GM19238 (cell line): ENCODE measurements at regions not wholly inside any gene's neighbourhood (a gene's known extent, or its start where the extent isn't known, plus 50 kb on each side); places are given as distances from the start of the nearest gene placed in this dataset.
"Not testable (repeated sequence)": the region's sequence is repeated elsewhere in the genome, so short reads cannot be mapped to it uniquely, and the experiment has no call there.

Experiments
- DNase-seq: peaks from one replicate; pipeline ENCODE4 v3.0.0; 2011; ENCODE audit warnings: low spot score; ENCODE audit not compliant: insufficient read length

GRCh38 chr2:13819896-13820295 lies 812.6 kb upstream of the LRATD1 start:
- DNase-seq = no peak

GRCh38 chr2:13821255-13821880 lies 811.1 kb upstream of the LRATD1 start:
- DNase-seq = no peak

GRCh38 chr2:13822365-13822764 lies 810.2 kb upstream of the LRATD1 start:
- DNase-seq = no peak

GRCh38 chr2:13826314-13826853 lies 806.1 kb upstream of the LRATD1 start:
- DNase-seq = no peak

- no peak for DNase-seq
These were observed 773.9 kb upstream of the LRATD1 start for GRCh38 chr2:13858626-13859025.

- not testable (repeated sequence) for DNase-seq
These were observed 764.2 kb upstream of the LRATD1 start for GRCh38 chr2:13868275-13868674.

GRCh38 chr2:13876491-13877037 lies 756.0 kb upstream of the LRATD1 start:
- no peak for DNase-seq

GRCh38 chr2:13877571-13877970 lies 754.9 kb upstream of the LRATD1 start:
- no peak for DNase-seq

- DNase-seq = no peak
These were observed 748.1 kb upstream of the LRATD1 start for GRCh38 chr2:13884291-13884976.

GRCh38 chr2:13901526-13901925 lies 731.0 kb upstream of the LRATD1 start:
- DNase-seq = no peak

GRCh38 chr2:13905831-13906230 lies 726.7 kb upstream of the LRATD1 start:
- no peak for DNase-seq

GRCh38 chr2:13916066-13916465 lies 716.5 kb upstream of the LRATD1 start:
- DNase-seq = no peak

- DNase-seq = no peak
These were observed 714.6 kb upstream of the LRATD1 start for GRCh38 chr2:13917958-13918357.

GRCh38 chr2:13919981-13920382 lies 712.5 kb upstream of the LRATD1 start:
- no peak for DNase-seq

GRCh38 chr2:13921245-13921644 lies 711.3 kb upstream of the LRATD1 start:
- DNase-seq = no peak

GRCh38 chr2:13923823-13924222 lies 708.7 kb upstream of the LRATD1 start:
- no peak for DNase-seq

GRCh38 chr2:13942111-13942510 lies 690.4 kb upstream of the LRATD1 start:
- DNase-seq = no peak

GRCh38 chr2:13950761-13951160 lies 681.8 kb upstream of the LRATD1 start:
- no peak for DNase-seq

- no peak for DNase-seq
These were observed 663.7 kb upstream of the LRATD1 start for GRCh38 chr2:13968811-13969210.

GRCh38 chr2:13986119-13986720 lies 646.3 kb upstream of the LRATD1 start:
- no peak for DNase-seq

GRCh38 chr2:13996527-13996926 lies 636.0 kb upstream of the LRATD1 start:
- DNase-seq = no peak

GRCh38 chr2:14011190-14011589 lies 621.3 kb upstream of the LRATD1 start:
- DNase-seq = no peak
